Renal cortical epithelial cell (primary cell): ENCODE measurements at regions not wholly inside any gene's neighbourhood (a gene's known extent, or its start where the extent isn't known, plus 50 kb on each side); places are given as distances from the start of the nearest gene placed in this dataset.

Experiments
- DNase-seq: peaks from one replicate; pipeline ENCODE4 v3.0.0-alpha.2; 2011; ENCODE audit warnings: low read depth

DNA sequence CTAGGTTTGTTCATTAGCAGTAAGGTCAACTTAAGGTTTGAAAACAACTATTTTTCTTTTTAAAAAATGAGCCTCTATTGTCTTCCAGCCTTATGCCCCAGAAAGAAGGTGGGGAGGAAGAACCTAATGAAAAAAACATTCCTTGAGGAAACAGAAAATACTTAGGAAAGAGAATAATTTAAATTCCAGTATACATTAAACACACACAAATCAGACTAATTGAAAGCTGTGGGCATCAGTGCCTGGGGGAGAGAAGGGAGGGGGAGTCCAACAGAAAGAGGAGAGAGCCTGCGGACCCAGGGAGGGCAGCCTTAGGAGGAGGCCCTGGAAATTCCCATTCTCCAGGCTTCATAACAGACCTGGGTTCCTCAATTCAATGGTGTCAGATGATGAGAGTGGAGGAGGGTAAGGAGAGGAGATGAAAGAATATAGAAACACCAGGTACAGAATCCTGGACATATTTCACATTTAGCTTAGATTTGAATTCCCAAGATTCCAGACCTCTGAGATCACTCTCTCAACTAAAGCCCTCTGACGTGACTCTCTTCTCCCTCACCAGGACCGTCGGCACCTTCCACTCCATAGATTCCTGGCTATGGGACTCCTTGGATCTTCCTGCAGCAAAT, 320.5 kb upstream of the UMPS start:
- DNase-seq: peak; percentile 59

DNA sequence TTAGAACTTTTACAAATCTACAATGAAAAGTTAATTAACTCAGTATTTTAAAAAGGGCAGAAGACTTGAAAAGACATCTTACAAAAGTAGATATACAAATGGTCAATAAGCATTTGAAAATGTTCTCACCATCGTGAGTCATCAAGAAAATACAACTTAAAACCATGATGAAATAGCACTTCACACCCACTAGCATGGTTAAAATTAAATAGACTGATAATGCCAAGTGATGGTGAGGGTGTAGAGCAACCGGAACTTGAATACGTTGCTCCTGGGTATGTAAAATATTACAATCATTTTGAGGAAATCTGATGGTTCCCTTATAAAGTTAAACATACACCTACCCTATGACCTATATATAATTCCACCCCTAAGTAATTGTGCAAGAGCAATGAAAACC, 319.8 kb upstream of the UMPS start:
- peak; percentile 77 for DNase-seq

- no peak for DNase-seq
These were observed 318.5 kb upstream of the UMPS start for GRCh38 chr3:124411728-124412127.

- DNase-seq: no peak
These were observed 317.6 kb upstream of the UMPS start for GRCh38 chr3:124412644-124413043.

- DNase-seq: no peak
These were observed 316.9 kb upstream of the UMPS start for GRCh38 chr3:124413393-124413792.

DNA sequence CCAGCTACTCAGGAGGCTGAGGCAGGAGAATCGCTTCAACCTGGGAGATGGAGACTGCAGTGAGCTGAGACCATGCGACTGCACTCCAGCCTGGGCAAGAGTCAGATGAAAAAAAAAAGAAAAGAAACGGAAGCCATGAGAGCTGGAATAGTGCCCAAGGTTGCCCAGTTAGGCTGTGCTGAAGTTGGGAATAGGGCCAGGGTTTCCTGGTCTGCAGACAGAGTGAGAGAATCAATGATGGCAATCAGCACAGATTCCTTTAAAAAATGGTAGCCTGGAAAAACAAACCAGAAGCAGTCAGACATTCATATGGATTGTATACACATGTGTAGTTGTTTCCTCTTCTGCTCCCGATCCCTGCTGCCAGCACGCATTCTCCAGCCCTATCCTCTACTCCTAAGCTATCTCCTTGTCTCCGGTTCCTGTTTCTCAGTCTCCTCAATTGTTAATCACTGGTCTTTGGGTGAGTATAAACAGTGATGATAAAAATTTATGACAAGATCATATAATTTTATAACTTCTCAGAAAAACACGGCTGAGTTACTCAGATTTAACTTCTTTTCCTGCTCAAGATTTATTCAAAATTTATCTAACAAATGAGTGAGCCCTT, 316.2 kb upstream of the UMPS start:
- DNase-seq: no peak

- DNase-seq: no peak
These were observed 314.7 kb upstream of the UMPS start for GRCh38 chr3:124415446-124415960.

GRCh38 chr3:124419303-124419702, 310.9 kb upstream of the UMPS start:
- DNase-seq: no peak

DNA sequence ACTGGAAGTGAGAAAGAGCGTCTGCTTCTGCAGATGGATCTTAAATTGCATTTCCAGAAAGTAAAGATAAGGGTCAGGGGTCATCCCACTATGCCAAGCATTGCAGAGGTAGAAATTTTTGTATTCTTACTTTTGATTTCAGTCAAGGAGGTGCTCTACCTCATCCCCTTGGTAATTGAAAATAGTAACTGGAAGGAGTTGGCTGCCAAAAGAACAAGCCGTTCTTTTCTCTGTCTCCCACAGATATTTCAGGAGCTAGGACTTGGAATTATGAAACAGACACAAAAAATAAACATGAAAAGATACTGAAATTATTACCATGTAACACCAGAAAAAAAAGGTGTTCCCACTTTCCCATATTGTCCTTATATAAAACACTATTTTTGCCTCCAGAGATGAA, 309.9 kb upstream of the UMPS start:
- DNase-seq: no peak

GRCh38 chr3:124422805-124423204, 307.4 kb upstream of the UMPS start:
- no peak for DNase-seq

GRCh38 chr3:124424396-124424795, 305.9 kb upstream of the UMPS start:
- no peak for DNase-seq

DNA sequence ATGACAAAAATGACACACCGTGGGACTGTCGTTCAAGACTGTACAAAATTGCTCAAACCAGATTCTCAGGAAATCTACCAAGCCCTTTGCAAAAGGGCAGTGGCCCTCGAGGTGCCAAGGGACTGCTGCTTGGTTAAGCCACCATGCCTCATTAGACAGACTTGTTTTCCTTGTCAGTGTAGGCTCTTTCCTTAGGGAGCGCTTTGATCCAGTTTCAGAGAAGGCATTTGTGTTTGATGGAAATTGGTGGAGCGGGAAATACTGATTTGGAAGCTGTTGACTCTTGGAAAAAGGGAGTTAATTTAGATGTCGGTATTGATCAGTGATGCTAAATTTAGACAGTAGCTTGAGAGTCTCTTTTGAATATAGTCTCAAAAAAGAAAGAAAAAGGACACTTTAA, 304.3 kb upstream of the UMPS start:
- DNase-seq: no peak

DNA sequence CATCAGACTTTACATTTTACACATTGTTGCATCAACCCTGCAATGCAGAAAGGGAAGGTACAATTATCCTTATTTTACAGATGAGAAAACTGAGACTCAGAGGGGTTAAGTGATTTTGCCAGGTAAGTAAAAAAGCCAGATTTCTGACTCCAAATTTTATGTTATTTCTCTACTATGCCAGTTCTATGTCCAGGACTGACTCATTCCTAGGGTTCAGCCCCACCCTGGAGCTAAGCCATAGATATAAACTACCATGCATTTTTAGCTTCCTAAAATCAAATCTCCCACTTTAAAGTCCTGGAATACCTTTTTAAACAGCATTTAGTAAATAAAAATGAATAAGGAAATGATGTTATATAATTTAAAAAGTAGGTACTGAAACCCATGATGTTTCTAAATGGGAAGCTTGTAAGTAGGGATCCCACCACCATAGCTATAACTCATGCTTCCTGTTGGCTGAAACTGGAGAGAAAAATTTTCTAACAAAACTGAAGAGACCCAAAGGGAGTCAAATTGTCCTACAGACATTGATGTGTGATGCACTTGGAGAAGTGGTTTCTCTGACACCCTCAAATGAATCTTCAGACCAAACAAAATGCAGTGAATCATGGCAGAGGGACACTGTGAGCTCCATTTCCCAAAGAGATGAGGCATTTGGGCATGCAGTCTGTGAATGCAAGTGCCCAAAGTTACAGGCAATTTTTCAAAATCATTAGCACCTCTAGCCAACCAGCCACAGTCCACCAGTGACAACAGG, 301.7 kb upstream of the UMPS start:
- no peak for DNase-seq

DNA sequence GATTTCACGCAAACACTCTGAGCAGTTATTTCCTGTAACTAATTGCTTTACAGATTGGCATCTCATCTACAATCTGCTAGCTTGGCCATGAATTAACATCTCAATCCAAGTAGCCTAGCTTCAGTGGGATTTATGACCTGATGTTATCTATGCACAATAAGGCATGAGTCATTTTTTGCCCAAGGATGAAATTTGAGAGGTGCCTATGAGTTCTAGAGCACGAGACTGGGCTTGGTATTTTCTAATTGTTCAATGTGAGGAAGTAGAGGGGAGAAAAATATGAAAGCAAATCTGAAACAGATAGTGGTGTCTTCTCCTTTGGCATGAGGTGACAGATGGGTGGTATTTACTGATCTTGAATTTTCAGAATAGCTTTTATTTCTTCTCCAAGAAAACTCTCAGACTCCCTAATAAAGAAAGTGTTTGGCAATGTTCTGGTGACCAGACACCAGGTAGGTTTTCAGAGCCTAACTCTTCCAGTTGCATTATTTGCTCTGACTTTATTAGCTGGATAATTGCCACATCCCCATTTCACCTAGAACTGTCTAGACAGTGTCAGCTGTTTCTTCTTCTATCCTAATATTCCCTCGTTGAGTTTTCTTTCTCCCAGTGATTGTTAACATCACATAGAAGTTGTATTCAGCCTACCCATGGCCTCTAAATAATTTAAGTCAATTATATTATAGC, 301.0 kb upstream of the UMPS start:
- peak; percentile 62 for DNase-seq

- no peak for DNase-seq
These were observed 298.8 kb upstream of the UMPS start for GRCh38 chr3:124431331-124431994.

DNA sequence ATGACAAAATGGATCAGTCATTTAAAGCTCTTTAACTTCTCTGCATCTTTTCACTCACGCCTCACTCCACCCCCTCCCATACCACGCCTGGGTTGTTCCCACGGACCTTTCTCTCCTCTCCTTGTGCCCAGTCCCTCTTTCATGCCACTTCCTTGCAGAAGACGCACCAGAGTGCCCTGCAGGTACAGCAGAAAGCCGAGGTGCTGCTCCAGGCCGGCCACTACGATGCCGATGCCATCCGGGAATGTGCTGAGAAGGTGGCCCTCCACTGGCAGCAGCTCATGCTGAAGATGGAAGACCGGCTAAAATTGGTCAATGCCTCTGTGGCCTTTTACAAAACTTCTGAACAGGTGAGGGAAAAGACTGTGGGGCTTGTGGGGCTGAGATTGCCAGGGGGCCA, 296.1 kb upstream of the UMPS start:
- DNase-seq: no peak

DNA sequence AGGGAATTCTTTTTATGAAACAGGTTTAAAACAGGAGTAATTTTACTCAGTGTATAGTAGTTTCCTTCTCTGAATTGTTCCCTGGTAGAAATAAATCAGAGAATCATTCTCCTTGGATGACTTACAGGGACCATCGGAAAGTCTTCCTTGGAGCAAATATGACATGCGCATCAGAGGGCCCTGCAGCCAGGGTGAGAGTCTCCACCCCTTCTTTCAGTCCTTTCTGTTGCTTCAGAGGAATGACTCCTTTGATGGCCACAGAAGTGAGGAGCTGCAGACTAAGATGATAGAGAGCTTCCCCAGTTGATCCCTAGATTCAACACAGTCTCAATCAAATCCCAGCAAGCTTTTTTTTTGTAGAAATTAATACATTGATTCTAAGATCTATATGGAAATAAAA, 294.8 kb upstream of the UMPS start:
- no peak for DNase-seq

DNA sequence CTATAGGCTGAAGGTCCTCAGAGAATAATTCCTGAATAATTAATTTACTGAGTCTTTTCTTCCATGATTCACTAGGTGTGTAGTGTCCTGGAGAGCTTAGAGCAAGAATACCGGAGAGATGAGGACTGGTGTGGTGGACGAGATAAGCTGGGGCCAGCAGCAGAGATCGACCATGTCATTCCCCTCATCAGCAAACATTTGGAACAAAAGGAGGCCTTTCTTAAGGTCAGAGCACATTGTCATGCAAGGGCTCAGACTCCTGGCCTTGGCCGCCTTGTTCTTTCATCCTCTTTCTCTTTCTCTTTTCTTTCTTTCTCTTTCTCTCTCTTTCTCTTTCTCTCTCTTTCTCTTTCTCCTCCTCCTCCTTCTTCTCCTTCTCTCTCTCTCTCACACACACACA, 291.4 kb upstream of the UMPS start:
- DNase-seq: no peak

DNA sequence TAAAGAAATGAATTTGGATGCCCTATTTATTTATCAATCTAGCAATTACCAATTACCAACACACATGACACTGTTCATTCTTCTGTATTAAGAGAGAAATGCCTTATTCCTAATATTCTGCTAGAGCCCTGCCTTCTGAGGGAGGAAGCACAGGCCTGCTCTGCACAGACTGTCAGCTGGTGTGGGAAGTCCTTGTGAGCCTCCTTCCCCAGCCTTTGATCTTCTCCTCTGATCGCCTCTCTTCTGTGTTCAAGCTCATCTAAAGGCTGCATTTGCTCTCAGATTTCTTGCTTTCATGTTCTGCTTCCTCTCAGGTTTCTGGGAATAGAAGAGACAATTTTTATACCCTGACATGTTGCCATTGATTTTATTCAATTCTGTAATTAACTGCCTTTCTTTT, 290.6 kb upstream of the UMPS start:
- no peak for DNase-seq

DNA sequence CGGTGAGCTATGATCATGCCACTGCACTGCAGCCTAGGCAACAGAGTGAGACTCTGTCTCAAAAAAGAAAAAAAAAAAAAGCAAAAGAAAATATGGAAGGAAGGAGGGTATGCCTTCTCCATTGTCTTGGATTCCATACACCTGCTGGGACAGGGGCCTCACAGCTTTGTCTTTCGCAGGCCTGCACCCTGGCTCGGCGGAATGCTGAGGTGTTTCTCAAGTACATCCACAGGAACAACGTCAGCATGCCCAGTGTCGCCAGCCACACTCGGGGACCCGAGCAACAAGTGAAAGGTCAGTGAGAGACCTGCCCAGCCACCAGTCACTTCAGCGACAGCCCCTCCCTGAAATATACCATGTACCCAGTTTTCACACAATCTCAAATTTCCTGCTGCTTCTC, 288.5 kb upstream of the UMPS start:
- no peak for DNase-seq

DNA sequence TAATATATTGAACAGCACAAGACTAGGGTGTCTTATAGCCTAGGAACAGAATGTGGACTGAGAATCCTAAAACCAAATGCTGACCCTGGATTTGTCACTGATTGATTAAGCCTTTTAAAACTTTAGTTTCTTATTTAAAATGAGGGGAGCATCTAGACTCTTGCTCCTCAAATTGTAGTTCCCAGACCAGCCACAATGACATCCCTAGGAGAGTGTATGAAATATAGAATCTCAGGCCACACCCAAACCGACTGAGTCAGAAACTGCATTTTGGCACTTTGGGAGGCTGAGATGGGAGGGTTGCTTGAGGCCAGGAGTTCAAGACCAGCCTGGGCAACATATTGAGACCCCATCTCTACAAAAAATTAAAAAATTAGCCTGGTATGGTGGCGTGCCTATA, 287.8 kb upstream of the UMPS start:
- no peak for DNase-seq

GRCh38 chr3:124443446-124443845, 286.8 kb upstream of the UMPS start:
- no peak for DNase-seq
